A673 (cell line): ENCODE measurements at regions not wholly inside any gene's neighbourhood (a gene's known extent, or its start where the extent isn't known, plus 50 kb on each side); places are given as distances from the start of the nearest gene placed in this dataset.
"Not testable (repeated sequence)": the region's sequence is repeated elsewhere in the genome, so short reads cannot be mapped to it uniquely, and the experiment has no call there.

ENCODE experiments used
- CTCF ChIP-seq: fragments of 300-800, 200-600 bp; sonication (generic); conservative IDR thresholded peaks from 2 replicates; pipeline ENCODE4 v1.5.1; 2017; ENCODE audit warnings: low read depth, mild to moderate bottlenecking, antibody characterized with exemption, low read length, moderate library complexity, mixed read lengths
- EZH2 ChIP-seq: fragments of 200-600 bp; sonication (generic); IDR thresholded peaks from 2 replicates; pipeline ENCODE4 v1.6.1; 2017; ENCODE audit warnings: borderline replicate concordance, low read depth, mild to moderate bottlenecking, mixed read lengths, antibody characterized with exemption, low read length; ENCODE audit not compliant: poor library complexity, severe bottlenecking

GRCh38 chr2:87549561-87550202, 198.2 kb upstream of the PLGLB2 start:
- not testable (repeated sequence) for TF ChIP-seq CTCF, EZH2
